ENCODE measurements at regions not wholly inside any gene's neighbourhood (a gene's known extent, or its start where the extent isn't known, plus 50 kb on each side); places are given as distances from the start of the nearest gene placed in this dataset.
"Not testable (repeated sequence)": the region's sequence is repeated elsewhere in the genome, so short reads cannot be mapped to it uniquely, and the experiment has no call there.

GRCh38 chr7:136150311-136150710 lies 173.2 kb upstream of the MTPN start:
- peak; percentile 79 for DNase-seq

GRCh38 chr7:136148920-136149319 lies 171.8 kb upstream of the MTPN start:
- DNase-seq, result no peak

- no peak for DNase-seq
Measured at GRCh38 chr7:136146925-136147324, 169.8 kb upstream of the MTPN start.

- DNase-seq, result no peak
Measured at GRCh38 chr7:136144182-136144581, 167.0 kb upstream of the MTPN start.

GRCh38 chr7:136143271-136143670 lies 166.1 kb upstream of the MTPN start:
- DNase-seq, result no peak

GRCh38 chr7:136142583-136142982 lies 165.4 kb upstream of the MTPN start:
- no peak for DNase-seq

GRCh38 chr7:136140469-136140868 lies 163.3 kb upstream of the MTPN start:
- DNase-seq, result no peak

GRCh38 chr7:136139417-136139816 lies 162.3 kb upstream of the MTPN start:
- no peak for DNase-seq

- DNase-seq, result peak; percentile 13
Measured at GRCh38 chr7:136138991-136139390, 161.8 kb upstream of the MTPN start.

- DNase-seq, result no peak
Measured at GRCh38 chr7:136136906-136137454, 159.8 kb upstream of the MTPN start.

GRCh38 chr7:136134503-136134902 lies 157.3 kb upstream of the MTPN start:
- DNase-seq, result no peak

GRCh38 chr7:136133551-136133950 lies 156.4 kb upstream of the MTPN start:
- peak; percentile 90 for DNase-seq

- no peak for DNase-seq
Measured at GRCh38 chr7:136131304-136131630, 154.1 kb upstream of the MTPN start.

GRCh38 chr7:136130511-136131303 lies 153.5 kb upstream of the MTPN start:
- DNase-seq, result no peak

GRCh38 chr7:136128050-136128449 lies 150.9 kb upstream of the MTPN start:
- DNase-seq, result no peak

GRCh38 chr7:136123352-136123751 lies 146.2 kb upstream of the MTPN start:
- no peak for DNase-seq

- DNase-seq, result no peak
Measured at GRCh38 chr7:136122026-136122425, 144.9 kb upstream of the MTPN start.

GRCh38 chr7:136117539-136117938 lies 140.4 kb upstream of the MTPN start:
- peak; percentile 20 for DNase-seq

GRCh38 chr7:136116186-136116585 lies 139.0 kb upstream of the MTPN start:
- DNase-seq, result peak; percentile 23

- peak; percentile 69 for DNase-seq
Measured at GRCh38 chr7:136114966-136115762, 138.0 kb upstream of the MTPN start.

- not testable (repeated sequence) for DNase-seq
Measured at GRCh38 chr7:136114467-136114866, 137.3 kb upstream of the MTPN start.

GRCh38 chr7:136109037-136109436 lies 131.9 kb upstream of the MTPN start:
- not testable (repeated sequence) for DNase-seq

- no peak for DNase-seq
Measured at GRCh38 chr7:136105191-136105590, 128.0 kb upstream of the MTPN start.

GRCh38 chr7:136104269-136104603 lies 127.1 kb upstream of the MTPN start:
- DNase-seq, result no peak
